H1 (cell line): ENCODE measurements at regions not wholly inside any gene's neighbourhood (a gene's known extent, or its start where the extent isn't known, plus 50 kb on each side); places are given as distances from the start of the nearest gene placed in this dataset.

ENCODE experiments used
- CTCF ChIA-PET: fragments of 300-600 bp; sonication (Branson Sonifier 250); formaldehyde crosslinking; loops from one replicate; lab custom pipeline; 2021; ENCODE audit not compliant: partially characterized antibody; lab: Charles Lee
- POLR2A ChIA-PET: fragments of 300-600 bp; sonication (Branson Sonifier 250); formaldehyde crosslinking; loops from one replicate; lab custom pipeline; 2021; ENCODE audit warnings: inconsistent platforms; ENCODE audit not compliant: partially characterized antibody; lab: Charles Lee
- DNase-seq, 2 experiments: peaks; one replicate each; pipeline versions ENCODE4 v3.0.0 to v3.0.0-alpha.2; 2010 to 2022; ENCODE audit warnings: low spot score in 2 of 2, low read depth in 1 of 2, mixed read lengths in 1 of 2
- FAIRE-seq: peaks from 2 replicates; lab custom pipeline; 2011; peaks lifted over from hg19 to GRCh38; lab: Jason Lieb, UNC
- H2AFZ ChIP-seq: 2 replicates; pipeline ENCODE4 v1.8.1; 2012; ENCODE audit warnings: low read length, inconsistent platforms
- H2AK5ac ChIP-seq: 2 replicates; pipeline ENCODE4 v1.6.1; 2013; ENCODE audit warnings: low read depth, low read length
- H2BK120ac ChIP-seq: replicated peaks from 2 replicates; pipeline ENCODE3; 2013; ENCODE audit warnings: low read depth, low read length, inconsistent platforms
- H2BK12ac ChIP-seq: 2 replicates; pipeline ENCODE4 v1.6.1; 2013; ENCODE audit warnings: low read depth, low read length
- H2BK15ac ChIP-seq: 2 replicates; pipeline ENCODE4 v1.6.1; 2013; ENCODE audit warnings: low read length
- H2BK20ac ChIP-seq: 2 replicates; pipeline ENCODE4 v1.6.1; 2013; ENCODE audit warnings: low read length
- H2BK5ac ChIP-seq: 2 replicates; pipeline ENCODE4 v1.6.1; 2013; ENCODE audit warnings: low read depth, low read length
- H3K14ac ChIP-seq: 2 replicates; pipeline ENCODE4 v1.6.1; 2013; ENCODE audit warnings: inconsistent platforms; ENCODE audit not compliant: insufficient read length
- H3K18ac ChIP-seq: 2 replicates; pipeline ENCODE4 v1.6.1; 2013; ENCODE audit warnings: low read length; ENCODE audit errors: extremely low read depth
- H3K23ac ChIP-seq: 2 replicates; pipeline ENCODE4 v1.6.1; 2013; ENCODE audit warnings: inconsistent platforms; ENCODE audit not compliant: insufficient read length
- H3K23me2 ChIP-seq: 2 replicates; pipeline ENCODE4 v1.6.1; 2013; ENCODE audit warnings: low read depth, low read length
- H3K27ac ChIP-seq: 2 replicates; pipeline ENCODE4 v1.6.1; 2011; ENCODE audit warnings: low read depth, low read length, inconsistent platforms
- H3K27me3 ChIP-seq, 4 experiments: replicated peaks in 1 of 4; 1 replicate in 1 of 4; 2 replicates in 3 of 4; pipeline versions ENCODE4 v1.6.1 to v1.8.1; 2011 to 2013; ENCODE audit warnings: low read length in 3 of 4, mild to moderate bottlenecking in 3 of 4, inconsistent platforms in 2 of 4, mixed read lengths in 2 of 4, moderate library complexity in 1 of 4; ENCODE audit not compliant: control insufficient read depth in 3 of 4, insufficient read depth in 3 of 4; ENCODE audit errors: extremely low read depth in 1 of 4
- H3K36me3 ChIP-seq, 4 experiments: 2 replicates each; pipeline versions ENCODE4 v1.6.1 to v1.8.1; 2011 to 2013; ENCODE audit warnings: mild to moderate bottlenecking in 4 of 4, low read length in 3 of 4, moderate library complexity in 2 of 4, control low read depth in 1 of 4, inconsistent platforms in 1 of 4; ENCODE audit not compliant: insufficient read depth in 4 of 4, control insufficient read depth in 2 of 4
- H3K4ac ChIP-seq: replicated peaks from 2 replicates; pipeline ENCODE3; 2013; ENCODE audit warnings: low read length, low read depth, mixed read lengths, inconsistent platforms; ENCODE audit not compliant: insufficient read length
- H3K4me1 ChIP-seq, 4 experiments: replicated peaks in 1 of 4; 1 replicate in 1 of 4; 2 replicates in 3 of 4; pipeline versions ENCODE4 v1.6.1 to v1.8.1; 2011 to 2013; ENCODE audit warnings: low read length in 3 of 4, inconsistent platforms in 2 of 4, mixed read lengths in 1 of 4; ENCODE audit not compliant: insufficient read depth in 4 of 4, control insufficient read depth in 3 of 4
- H3K4me2 ChIP-seq, 2 experiments: 2 replicates each; pipeline versions ENCODE4 v1.6.1 to v1.8.1; 2011 to 2013; ENCODE audit warnings: low read depth in 2 of 2, low read length in 2 of 2, control low read depth in 1 of 2, inconsistent platforms in 1 of 2, mild to moderate bottlenecking in 1 of 2; ENCODE audit not compliant: insufficient read depth in 1 of 2
- H3K4me3 ChIP-seq, 4 experiments: fragments of 200-600, 300-600 bp in 1 of 4; sonication (generic), shearing (Covaris generic), sonication (Bioruptor Twin) in 1 of 4; 2 replicates each; pipeline versions ENCODE4 v1.5.1 to v1.8.1; 2011 to 2016; ENCODE audit warnings: low read length in 4 of 4, low read depth in 3 of 4, control low read depth in 2 of 4, inconsistent platforms in 2 of 4, mild to moderate bottlenecking in 2 of 4, mixed read lengths in 1 of 4, moderate library complexity in 1 of 4; ENCODE audit not compliant: insufficient read depth in 2 of 4; ENCODE audit errors: extremely low read depth in 1 of 4
- H3K56ac ChIP-seq: replicated peaks from 2 replicates; pipeline ENCODE3; 2013; ENCODE audit warnings: low read depth, mild to moderate bottlenecking, mixed read lengths, low read length, inconsistent platforms; ENCODE audit not compliant: insufficient read length
- H3K79me1 ChIP-seq: 2 replicates; pipeline ENCODE4 v1.6.1; 2013; ENCODE audit warnings: low read depth, low read length, control low read depth
- H3K79me2 ChIP-seq, 2 experiments: 2 replicates each; pipeline versions ENCODE4 v1.6.1 to v1.8.1; 2012 to 2013; ENCODE audit warnings: low read length in 2 of 2, mild to moderate bottlenecking in 2 of 2, inconsistent platforms in 1 of 2; ENCODE audit not compliant: insufficient read depth in 2 of 2, control insufficient read depth in 1 of 2
- H3K9ac ChIP-seq, 4 experiments: replicated peaks in 1 of 4; 1 replicate in 1 of 4; 2 replicates in 3 of 4; pipeline versions ENCODE4 v1.6.1 to v1.8.1; 2011 to 2013; ENCODE audit warnings: low read depth in 3 of 4, low read length in 3 of 4, control low read depth in 2 of 4, mild to moderate bottlenecking in 2 of 4, moderate library complexity in 2 of 4, inconsistent platforms in 1 of 4; ENCODE audit errors: extremely low read depth in 1 of 4
- H3K9me3 ChIP-seq, 2 experiments: 2 replicates each; pipeline versions ENCODE4 v1.6.1 to v1.8.1; 2012 to 2013; ENCODE audit warnings: mild to moderate bottlenecking in 2 of 2, moderate library complexity in 2 of 2, control low read depth in 1 of 2, inconsistent platforms in 1 of 2, low read depth in 1 of 2, low read length in 1 of 2, mixed read lengths in 1 of 2; ENCODE audit not compliant: insufficient read depth in 2 of 2
- H4K20me1 ChIP-seq, 2 experiments: replicated peaks in 1 of 2; 2 replicates each; pipeline versions ENCODE3 to v1.8.1; 2011 to 2013; ENCODE audit warnings: inconsistent platforms in 2 of 2, low read length in 2 of 2, mild to moderate bottlenecking in 1 of 2; ENCODE audit not compliant: insufficient read depth in 2 of 2, control insufficient read depth in 1 of 2
- H4K5ac ChIP-seq: 2 replicates; pipeline ENCODE4 v1.6.1; 2013; ENCODE audit warnings: low read length, low read depth, mixed read lengths, inconsistent platforms; ENCODE audit not compliant: insufficient read length
- H4K8ac ChIP-seq: 2 replicates; pipeline ENCODE4 v1.8.0; 2013; ENCODE audit warnings: mild to moderate bottlenecking, moderate library complexity, low read length, inconsistent platforms; ENCODE audit not compliant: insufficient read depth; ENCODE audit errors: extremely low read depth
- H4K91ac ChIP-seq: replicated peaks from 2 replicates; pipeline ENCODE3; 2013; ENCODE audit warnings: low read length, mixed read lengths, inconsistent platforms; ENCODE audit not compliant: insufficient read length
- GABPA ChIP-seq: IDR thresholded peaks from 2 replicates; pipeline ENCODE4 v1.6.1; 2011; ENCODE audit warnings: mild to moderate bottlenecking, low read length, moderate library complexity, borderline replicate concordance; ENCODE audit not compliant: insufficient read depth
- GTF2F1 ChIP-seq: IDR thresholded peaks from 2 replicates; pipeline ENCODE4 v1.6.1; 2012; ENCODE audit warnings: low read depth, low read length, improper control_type of control experiment, borderline replicate concordance
- PHF8 ChIP-seq: fragments of 200-600 bp; sonication (generic); conservative IDR thresholded peaks from 2 replicates; pipeline ENCODE4 v1.7.1; 2012; ENCODE audit warnings: low read depth, mild to moderate bottlenecking, inconsistent platforms, low read length, moderate library complexity
- POU5F1 ChIP-seq: IDR thresholded peaks from 2 replicates; pipeline ENCODE4 v1.6.1; 2011; ENCODE audit warnings: low read depth, mild to moderate bottlenecking, low read length, moderate library complexity
- RAD21 ChIP-seq, 2 experiments: IDR thresholded peaks in 1 of 2; conservative IDR thresholded peaks in 1 of 2; 2 replicates each; pipeline ENCODE4 v1.6.1; 2011; ENCODE audit warnings: low read depth in 2 of 2, low read length in 2 of 2, improper control_type of control experiment in 1 of 2, inconsistent platforms in 1 of 2, mild to moderate bottlenecking in 1 of 2, moderate library complexity in 1 of 2
- SIRT6 ChIP-seq: IDR thresholded peaks from one replicate; pipeline ENCODE4 v1.7.1; 2012; ENCODE audit warnings: low read length, inconsistent platforms
- SP2 ChIP-seq: IDR thresholded peaks from 2 replicates; pipeline ENCODE4 v1.6.1; 2012; ENCODE audit warnings: mild to moderate bottlenecking, low read length, inconsistent platforms
- TAF1 ChIP-seq: IDR thresholded peaks from 2 replicates; pipeline ENCODE4 v1.6.1; 2011; ENCODE audit warnings: mild to moderate bottlenecking, low read depth, low read length
- TBP ChIP-seq: IDR thresholded peaks from 2 replicates; pipeline ENCODE4 v1.6.1; 2011; ENCODE audit warnings: low read depth, low read length, improper control_type of control experiment
- WGBS, 2 experiments: shearing (Covaris generic) in 1 of 2; methylation state at CpG; one replicate each; pipeline versions ENCODE4 v1.1.6 to v1.1.7; 2013 to 2015; ENCODE audit warnings: low lambda C conversion rate in 2 of 2, mixed read lengths in 2 of 2, inconsistent platforms in 1 of 2, low coverage in 1 of 2, missing lambda C conversion rate in 1 of 2; ENCODE audit not compliant: insufficient replicate concordance in 2 of 2, insufficient coverage in 1 of 2, insufficient read length in 1 of 2; ENCODE audit errors: extremely low coverage in 1 of 2, missing lambda C conversion rate in 1 of 2; 5-methylcytosine and 5-hydroxymethylcytosine counted together

DNA sequence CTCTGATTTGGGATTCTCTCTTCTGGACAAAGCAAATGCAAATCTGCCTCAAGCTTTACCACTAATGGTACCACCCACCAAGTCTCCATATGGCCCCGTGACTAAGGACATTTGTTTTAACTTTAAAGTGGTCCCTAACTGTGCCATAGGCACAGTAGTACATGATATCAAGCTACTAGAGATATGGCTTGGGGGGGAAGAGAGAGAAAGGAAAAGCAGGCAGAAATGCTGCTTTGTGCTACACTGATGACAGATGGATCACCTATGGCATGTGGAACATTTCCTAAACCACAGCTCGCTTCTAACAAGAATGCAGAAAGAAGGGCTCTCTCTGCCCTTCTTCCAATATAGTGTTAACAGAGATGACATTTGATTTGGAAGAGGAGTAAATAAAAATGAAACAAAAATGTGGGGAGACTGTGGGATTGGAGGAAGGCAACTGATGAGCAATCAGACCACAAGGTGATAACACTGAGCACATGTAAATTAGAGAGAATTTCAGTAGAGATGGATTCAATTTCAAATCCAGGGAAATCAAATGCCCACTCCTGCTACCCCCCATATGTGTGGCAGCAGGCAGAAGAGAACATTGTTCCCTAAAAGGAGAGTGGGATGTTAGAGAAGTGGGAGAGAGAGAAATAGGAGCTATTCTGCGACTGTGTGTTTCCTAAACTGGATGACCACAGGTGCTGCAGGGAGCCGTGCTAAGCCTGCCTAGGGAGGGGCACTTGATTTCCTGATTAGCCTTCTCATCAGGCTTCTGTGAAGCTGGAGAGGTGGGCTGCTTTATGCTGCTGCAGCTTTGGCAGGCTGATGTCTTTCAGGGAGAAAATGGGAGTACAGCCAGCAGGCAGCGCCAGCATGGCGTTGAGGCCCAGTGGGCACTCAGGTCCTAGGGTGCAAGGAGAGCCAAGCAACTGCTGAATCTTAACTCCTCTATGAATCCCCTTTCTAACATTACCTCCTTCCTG lies 75.3 kb downstream of the ZNF648 start:
- H3K27me3 ChIP-seq: no peaks in the 10 kb centered on the region
- no peak overlapping the region for H3K27ac ChIP-seq
- H2BK15ac ChIP-seq: peak overlapping the region; percentile 32; the same call in 1 of the 2 replicates
- no peak overlapping the region for H3K4me2 ChIP-seq
- H3K18ac ChIP-seq: no peak overlapping the region
- no peak overlapping the region for H4K91ac ChIP-seq
- ChIA-PET CTCF (interaction anchor here (0.7 to 3.0 kb wide), 7 partner anchors 13 to 68 kb away, joined by 3 to 11 read pairs (median 4); no protein-coding TSS in a partner anchor), POLR2A (interaction anchor here (1.1 kb wide), 1 partner anchor 13 kb away, joined by 3 read pairs; no protein-coding TSS in a partner anchor)
- H3K4ac ChIP-seq: no peak overlapping the region
- DNase-seq (no peak), FAIRE-seq (no peak)
- no peak overlapping the region for H4K8ac ChIP-seq
- H3K36me3 ChIP-seq: no peaks in the 10 kb centered on the region
- no peaks in the 10 kb centered on the region for H4K20me1 ChIP-seq
- 0 out of 2 replicates have a peak overlapping the region, but pooled peaks have one; percentile 28 for H2BK12ac ChIP-seq
- no peak overlapping the region for H2AK5ac ChIP-seq
- H2AFZ ChIP-seq: peak overlapping the region; percentile 92; the same call in 1 of the 2 replicates
- no peaks in the 10 kb centered on the region; a peak in 1 of 4 replicates for H3K9me3 ChIP-seq
- no peak overlapping the region for H2BK20ac ChIP-seq
- H3K4me3 ChIP-seq: no peak overlapping the region
- no peak overlapping the region for H3K23ac ChIP-seq
- H2BK120ac ChIP-seq: no peak overlapping the region
- no peak overlapping the region for H3K9ac ChIP-seq
- no peaks in the 10 kb centered on the region for H3K79me1 ChIP-seq
- H2BK5ac ChIP-seq: no peak overlapping the region
- TF ChIP-seq POU5F1: no peak
- no peak for TF ChIP-seq TAF1
- no peak for TF ChIP-seq TBP
- TF ChIP-seq GABPA: no peak
- TF ChIP-seq SP2: no peak
- TF ChIP-seq PHF8: no peak
- TF ChIP-seq GTF2F1: no peak
- TF ChIP-seq RAD21 (IDR thresholded peaks at IDR 0.05 in 1 of 2, conservative IDR thresholded peaks at IDR 0.05 in 1 of 2; ENCODE audit: low read depth in 2 of 2, low read length in 2 of 2): no peak
- no peak for TF ChIP-seq SIRT6
- H3K56ac ChIP-seq: no peak overlapping the region
- H3K79me2 ChIP-seq: no peaks in the 10 kb centered on the region
- peaks cover 0 to 7% (median 4%) of the 10 kb centered on the region in 4 experiments; a peak in 5 of 7 replicates for H3K4me1 ChIP-seq
- WGBS, 2 experiments: 89% methylated on average over 6 of the region's 6 CpGs; no CpG with 5 or more reads in 1 of the 2 experiments
- no peaks in the 10 kb centered on the region; the same call in 1 of the 2 replicates for H3K23me2 ChIP-seq
- H3K14ac ChIP-seq: no peak overlapping the region
- H4K5ac ChIP-seq: no peak overlapping the region
